ENCODE measurements at regions not wholly inside any gene's neighbourhood (a gene's known extent, or its start where the extent isn't known, plus 50 kb on each side); places are given as distances from the start of the nearest gene placed in this dataset.

GRCh38 chr10:20958764-20959163 is 61.7 kb upstream of the NEBL start:
- no peak for DNase-seq

- DNase-seq, result no peak
These were observed 61.1 kb upstream of the NEBL start for GRCh38 chr10:20958225-20958624.

- DNase-seq, result no peak
These were observed 60.6 kb upstream of the NEBL start for GRCh38 chr10:20957744-20958143.

- DNase-seq, result no peak
These were observed 59.7 kb upstream of the NEBL start for GRCh38 chr10:20956843-20957242.

GRCh38 chr10:20955355-20955893 is 58.3 kb upstream of the NEBL start:
- no peak for DNase-seq

GRCh38 chr10:20954519-20954918 is 57.4 kb upstream of the NEBL start:
- DNase-seq, result no peak

GRCh38 chr10:20953120-20953519 is 56.0 kb upstream of the NEBL start:
- no peak for DNase-seq

GRCh38 chr10:20949967-20950366 is 52.9 kb upstream of the NEBL start:
- no peak for DNase-seq

GRCh38 chr10:20948686-20949327 is 51.7 kb upstream of the NEBL start:
- DNase-seq, result no peak
